ENCODE measurements at regions not wholly inside any gene's neighbourhood (a gene's known extent, or its start where the extent isn't known, plus 50 kb on each side); places are given as distances from the start of the nearest gene placed in this dataset.

GRCh38 chr5:4245511-4245910 is 649.9 kb downstream of the IRX1 start:
- TF ChIP-seq CTCF (conservative IDR thresholded peaks at IDR 0.05; ENCODE audit: low read length), result no peak
- no peak for DNase-seq (ENCODE audit: low read depth)
- H3K4me3 ChIP-seq (ENCODE audit: low read length), result no peak overlapping the region

GRCh38 chr5:4246447-4246846 is 650.8 kb downstream of the IRX1 start:
- no peak overlapping the region for H3K4me3 ChIP-seq (ENCODE audit: low read length)
- TF ChIP-seq CTCF (conservative IDR thresholded peaks at IDR 0.05; ENCODE audit: low read length), result no peak
- DNase-seq (ENCODE audit: low read depth), result no peak

GRCh38 chr5:4250254-4250653 is 654.6 kb downstream of the IRX1 start:
- no peak for TF ChIP-seq CTCF (conservative IDR thresholded peaks at IDR 0.05; ENCODE audit: low read length)
- H3K4me3 ChIP-seq (ENCODE audit: low read length), result no peak overlapping the region
- no peak for DNase-seq (ENCODE audit: low read depth)

GRCh38 chr5:4252385-4252784 is 656.8 kb downstream of the IRX1 start:
- no peak for TF ChIP-seq CTCF (conservative IDR thresholded peaks at IDR 0.05; ENCODE audit: low read length)
- no peak for DNase-seq (ENCODE audit: low read depth)
- no peak overlapping the region for H3K4me3 ChIP-seq (ENCODE audit: low read length)

- DNase-seq (ENCODE audit: low read depth), result no peak
- no peak overlapping the region for H3K4me3 ChIP-seq (ENCODE audit: low read length)
- no peak for TF ChIP-seq CTCF (conservative IDR thresholded peaks at IDR 0.05; ENCODE audit: low read length)
Measured at GRCh38 chr5:4254736-4255135, 659.1 kb downstream of the IRX1 start.

GRCh38 chr5:4255441-4255840 is 659.8 kb downstream of the IRX1 start:
- no peak for DNase-seq (ENCODE audit: low read depth)
- no peak overlapping the region for H3K4me3 ChIP-seq (ENCODE audit: low read length)
- no peak for TF ChIP-seq CTCF (conservative IDR thresholded peaks at IDR 0.05; ENCODE audit: low read length)

GRCh38 chr5:4258170-4258569 is 662.5 kb downstream of the IRX1 start:
- no peak for TF ChIP-seq CTCF (conservative IDR thresholded peaks at IDR 0.05; ENCODE audit: low read length)
- no peak for DNase-seq (ENCODE audit: low read depth)
- no peak overlapping the region for H3K4me3 ChIP-seq (ENCODE audit: low read length)

Data from AG10803 (cell line).